Upper lobe of right lung (tissue), 1 donor: ENCODE measurements at regions not wholly inside any gene's neighbourhood (a gene's known extent, or its start where the extent isn't known, plus 50 kb on each side); places are given as distances from the start of the nearest gene placed in this dataset.

Experiments used
- ATAC-seq: fragments of 200-7000 bp; cut with Tn5 transposase; one replicate; pipeline ENCODE4 v1.9.1; 2020; ENCODE audit warnings: mild to moderate bottlenecking, moderate library complexity
- DNase-seq: peaks from one replicate; pipeline ENCODE4 v3.0.0-alpha.2; 2020
- H3K27ac ChIP-seq: fragments of 200-600 bp; one replicate; pipeline ENCODE4 v1.8.0; 2022
- H3K27me3 ChIP-seq: fragments of 200-600 bp; one replicate; pipeline ENCODE4 v1.8.0; 2022; ENCODE audit warnings: mild to moderate bottlenecking
- H3K36me3 ChIP-seq: fragments of 200-600 bp; one replicate; pipeline ENCODE4 v1.8.0; 2022
- H3K4me1 ChIP-seq: fragments of 200-600 bp; one replicate; pipeline ENCODE4 v1.8.0; 2022
- H3K4me3 ChIP-seq: fragments of 200-600 bp; one replicate; pipeline ENCODE4 v1.8.0; 2022; ENCODE audit warnings: mild to moderate bottlenecking
- H3K9me3 ChIP-seq: fragments of 200-600 bp; one replicate; pipeline ENCODE4 v1.8.0; 2022
- intact Hi-C: fragments of 100-400 bp; cut with DNase I; formaldehyde crosslinking; loops from one replicate; pipeline ENCODE4 v1.11.0; 2022
- TF ChIP-seq, protein P1 (sequence below): fragments of 200-600 bp; IDR thresholded peaks from one replicate; pipeline ENCODE4 v1.8.0; 2022; ENCODE audit warnings: antibody characterized with exemption
- donor health status: DM: no; HTN: yes; CAD: no; lungs with severe emphysema.

DNA sequence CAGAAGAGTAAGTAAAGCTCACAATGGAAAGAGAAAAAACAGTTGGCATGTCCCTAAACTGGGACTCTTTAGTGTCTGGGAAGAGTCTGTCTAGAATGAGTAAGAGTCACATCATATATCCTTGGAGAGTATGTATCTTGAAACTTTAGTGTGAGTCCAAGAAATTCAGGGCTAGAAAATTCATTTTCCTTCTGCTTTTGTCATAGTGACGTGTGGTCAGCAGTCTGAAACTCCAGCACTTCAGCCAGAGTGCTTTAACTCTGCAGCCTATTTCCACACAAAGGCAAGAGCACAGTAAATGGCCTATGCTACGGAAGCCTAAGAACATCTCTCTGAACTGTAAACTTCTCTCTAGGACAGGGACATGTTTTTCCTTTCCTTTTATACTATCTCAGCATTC, 174.1 kb downstream of the FAM181B start:
- no peak overlapping the region for H3K4me3 ChIP-seq
- DNase-seq (no peak), ATAC-seq (no peak)
- H3K36me3 ChIP-seq = no peaks in the 10 kb centered on the region
- H3K27me3 ChIP-seq = no peaks in the 10 kb centered on the region
- H3K4me1 ChIP-seq = no peaks in the 10 kb centered on the region
- H3K9me3 ChIP-seq = no peaks in the 10 kb centered on the region
- TF ChIP-seq, protein P1, sequence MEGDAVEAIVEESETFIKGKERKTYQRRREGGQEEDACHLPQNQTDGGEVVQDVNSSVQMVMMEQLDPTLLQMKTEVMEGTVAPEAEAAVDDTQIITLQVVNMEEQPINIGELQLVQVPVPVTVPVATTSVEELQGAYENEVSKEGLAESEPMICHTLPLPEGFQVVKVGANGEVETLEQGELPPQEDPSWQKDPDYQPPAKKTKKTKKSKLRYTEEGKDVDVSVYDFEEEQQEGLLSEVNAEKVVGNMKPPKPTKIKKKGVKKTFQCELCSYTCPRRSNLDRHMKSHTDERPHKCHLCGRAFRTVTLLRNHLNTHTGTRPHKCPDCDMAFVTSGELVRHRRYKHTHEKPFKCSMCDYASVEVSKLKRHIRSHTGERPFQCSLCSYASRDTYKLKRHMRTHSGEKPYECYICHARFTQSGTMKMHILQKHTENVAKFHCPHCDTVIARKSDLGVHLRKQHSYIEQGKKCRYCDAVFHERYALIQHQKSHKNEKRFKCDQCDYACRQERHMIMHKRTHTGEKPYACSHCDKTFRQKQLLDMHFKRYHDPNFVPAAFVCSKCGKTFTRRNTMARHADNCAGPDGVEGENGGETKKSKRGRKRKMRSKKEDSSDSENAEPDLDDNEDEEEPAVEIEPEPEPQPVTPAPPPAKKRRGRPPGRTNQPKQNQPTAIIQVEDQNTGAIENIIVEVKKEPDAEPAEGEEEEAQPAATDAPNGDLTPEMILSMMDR = no peak
- intact Hi-C loops = no loop called here
- no peak overlapping the region for H3K27ac ChIP-seq

DNA sequence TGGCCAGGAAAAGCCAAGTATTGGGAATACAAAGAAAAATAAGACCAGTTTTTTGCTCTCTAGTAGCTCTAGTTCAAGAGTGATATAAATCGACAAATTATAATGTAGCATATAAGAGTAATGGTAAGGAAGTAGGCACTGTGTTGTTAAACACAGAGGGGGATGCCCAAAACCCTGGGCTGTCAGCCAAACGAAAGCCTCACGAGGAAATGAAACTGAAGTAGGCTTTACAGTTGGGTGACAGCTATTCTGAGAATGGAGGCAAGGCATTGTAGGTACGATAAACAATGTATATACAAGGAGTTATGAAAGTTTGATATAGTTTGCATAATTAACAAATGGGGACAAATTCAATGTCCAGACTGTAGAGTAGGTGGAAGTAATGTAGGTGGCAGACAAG, 176.4 kb downstream of the FAM181B start:
- no peaks in the 10 kb centered on the region for H3K4me1 ChIP-seq
- TF ChIP-seq, protein P1 = no peak
- H3K36me3 ChIP-seq = no peaks in the 10 kb centered on the region
- DNase-seq (no peak), ATAC-seq (peak; percentile 90)
- no peaks in the 10 kb centered on the region for H3K27me3 ChIP-seq
- H3K4me3 ChIP-seq = no peak overlapping the region
- H3K27ac ChIP-seq = no peak overlapping the region
- intact Hi-C loops = no loop called here
- no peaks in the 10 kb centered on the region for H3K9me3 ChIP-seq

DNA sequence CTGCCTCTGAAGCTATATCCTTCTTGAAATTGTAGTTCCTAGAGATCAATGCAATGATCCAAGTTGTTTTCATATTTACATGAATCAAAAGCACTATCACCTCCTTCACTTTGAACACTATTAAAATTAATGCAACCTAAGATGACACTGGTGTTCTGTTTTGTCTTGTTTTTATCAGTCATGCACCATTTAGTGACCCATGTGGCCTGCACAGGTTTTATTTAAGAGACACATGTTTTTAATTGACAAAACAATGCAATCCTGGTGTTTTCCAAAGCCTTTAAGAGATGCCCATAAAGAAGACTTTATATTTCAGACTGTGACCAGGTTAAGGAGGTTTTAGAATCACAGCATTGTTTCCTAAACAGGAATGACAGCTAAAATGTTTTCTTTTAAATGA, 177.5 kb downstream of the FAM181B start:
- TF ChIP-seq, protein P1 = no peak
- no peak for ATAC-seq
- H3K27ac ChIP-seq = no peak overlapping the region
- no peaks in the 10 kb centered on the region for H3K9me3 ChIP-seq
- no peaks in the 10 kb centered on the region for H3K27me3 ChIP-seq
- no peak for DNase-seq
- intact Hi-C loops = no loop called here
- no peaks in the 10 kb centered on the region for H3K4me1 ChIP-seq
- no peaks in the 10 kb centered on the region for H3K36me3 ChIP-seq
- H3K4me3 ChIP-seq = no peak overlapping the region

DNA sequence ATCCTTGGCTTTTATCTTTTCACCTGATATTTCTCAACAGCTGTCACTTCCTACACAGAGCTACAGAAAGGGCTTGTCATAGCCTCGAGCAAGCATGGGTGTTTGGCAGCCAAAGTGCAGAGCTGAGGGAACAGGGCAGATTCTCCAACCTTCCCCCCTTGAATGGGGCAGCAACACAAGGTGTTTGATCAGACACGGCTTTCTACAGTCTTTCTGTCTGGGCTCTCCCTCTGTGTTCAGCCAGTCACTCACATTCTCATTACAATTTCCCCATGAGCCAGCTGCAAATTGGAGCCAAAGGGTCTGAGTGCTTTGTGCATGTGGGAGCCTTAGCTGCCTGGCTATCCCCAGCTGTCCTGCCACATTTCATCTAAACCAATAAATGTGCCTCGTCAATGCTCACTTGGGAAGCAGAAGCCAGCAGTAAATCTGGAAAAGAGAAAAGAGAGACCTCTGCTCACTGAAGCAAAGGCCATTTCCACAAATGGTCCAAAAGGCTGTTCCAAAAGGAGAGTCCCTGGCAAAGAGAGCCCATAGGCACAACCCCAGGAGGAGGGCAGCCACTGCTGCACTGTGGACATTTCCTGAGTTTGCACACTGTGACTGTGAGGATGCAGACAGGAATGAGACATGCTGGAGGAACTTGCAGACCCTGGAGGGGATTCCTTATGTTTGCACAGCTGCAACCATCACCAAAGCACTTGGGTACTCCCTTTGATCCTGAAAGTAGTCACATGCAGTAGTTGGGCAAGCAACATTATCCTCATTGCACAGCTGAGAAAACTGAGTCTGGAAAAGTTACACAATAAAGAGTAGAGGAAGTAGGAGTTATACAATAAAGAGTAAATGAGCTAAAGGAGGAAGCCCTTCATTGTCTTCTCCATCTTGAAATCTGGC, 186.8 kb downstream of the FAM181B start:
- intact Hi-C loops = no loop called here
- peak; percentile 50 for ATAC-seq

DNA sequence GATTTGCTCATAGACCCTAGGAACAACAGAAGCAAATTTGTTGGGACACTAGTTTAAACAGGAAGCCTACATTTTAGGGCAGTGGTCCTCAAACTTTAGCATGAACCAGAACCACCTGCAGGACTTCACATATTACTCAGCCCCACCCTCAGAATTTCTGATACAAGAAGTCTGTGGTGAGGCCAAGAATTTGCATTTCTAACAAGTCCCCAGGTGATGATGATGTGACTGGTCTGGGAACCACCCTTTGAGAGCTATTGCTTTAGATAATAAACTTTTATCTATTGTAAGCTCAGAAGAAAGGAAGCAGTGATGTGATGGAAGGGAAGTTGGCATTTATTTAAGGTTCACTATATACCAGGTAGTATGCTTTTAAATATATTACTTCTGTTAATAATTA, 194.0 kb downstream of the FAM181B start:
- no peak for DNase-seq
- no peaks in the 10 kb centered on the region for H3K27me3 ChIP-seq
- ATAC-seq = no peak
- TF ChIP-seq, protein P1 = no peak
- H3K4me3 ChIP-seq = no peak overlapping the region
- no peak overlapping the region for H3K27ac ChIP-seq
- H3K36me3 ChIP-seq = no peaks in the 10 kb centered on the region
- intact Hi-C loops = no loop called here
- H3K4me1 ChIP-seq = no peaks in the 10 kb centered on the region
- H3K9me3 ChIP-seq = no peaks in the 10 kb centered on the region

More for the DNA sequence above, 186.8 kb downstream of the FAM181B start:
- H3K4me1 ChIP-seq = no peaks in the 10 kb centered on the region
- H3K27me3 ChIP-seq = no peaks in the 10 kb centered on the region
- TF ChIP-seq, protein P1 = no peak
- no peaks in the 10 kb centered on the region for H3K9me3 ChIP-seq
- H3K4me3 ChIP-seq = no peak overlapping the region
- H3K36me3 ChIP-seq = no peaks in the 10 kb centered on the region
- no peak for DNase-seq
- no peak overlapping the region for H3K27ac ChIP-seq
